Heart right ventricle (tissue), 16 donors: ENCODE measurements at regions not wholly inside any gene's neighbourhood (a gene's known extent, or its start where the extent isn't known, plus 50 kb on each side); places are given as distances from the start of the nearest gene placed in this dataset.

Source experiments
- ATAC-seq, 8 donors: fragments of 200-7000 bp; cut with Tn5 transposase; one replicate each; pipeline ENCODE4 v1.9.1; 2020; ENCODE audit warnings: mild to moderate bottlenecking in 8 of 8, moderate library complexity in 8 of 8, moderate number of reproducible peaks in 1 of 8
- DNase-seq, 2 donors: peaks; one replicate each; pipeline ENCODE4 v3.0.0-alpha.2; 2020
- H3K27ac ChIP-seq, 10 donors: fragments of 200-600 bp; sonication (generic) in 2 of 10; one replicate each; pipeline versions ENCODE4 v1.5.0 to v1.8.0; 2020 to 2022; ENCODE audit warnings: mild to moderate bottlenecking in 3 of 10
- H3K27me3 ChIP-seq, 7 donors: fragments of 200-600 bp; one replicate each; pipeline ENCODE4 v1.8.0; 2021 to 2022; ENCODE audit warnings: mild to moderate bottlenecking in 2 of 7
- H3K36me3 ChIP-seq, 9 donors: fragments of 200-600 bp; sonication (generic) in 1 of 9; one replicate each; pipeline versions ENCODE4 v1.5.0 to v1.8.0; 2020 to 2022; ENCODE audit warnings: mild to moderate bottlenecking in 2 of 9
- H3K4me1 ChIP-seq, 9 donors: fragments of 200-600 bp; sonication (generic) in 1 of 9; one replicate each; pipeline versions ENCODE4 v1.5.0 to v1.8.0; 2020 to 2022; ENCODE audit warnings: mild to moderate bottlenecking in 4 of 9
- H3K4me3 ChIP-seq, 10 donors: fragments of 200-600 bp; sonication (generic) in 2 of 10; one replicate each; pipeline versions ENCODE4 v1.5.0 to v1.8.0; 2020 to 2022; ENCODE audit warnings: mild to moderate bottlenecking in 7 of 10, moderate library complexity in 2 of 10
- H3K9me3 ChIP-seq, 11 donors: fragments of 200-600 bp in 10 of 11; sonication (generic) in 2 of 11; one replicate each; pipeline versions ENCODE4 v1.5.0 to v1.8.0; 2013 to 2022; ENCODE audit warnings: mild to moderate bottlenecking in 2 of 11, control low read depth in 1 of 11, moderate library complexity in 1 of 11
- WGBS, 2 donors: extraction: QIAGEN DNeasy Blood & Tissue Kit; methylation state at CpG; one replicate each; pipeline ENCODE4 v1.1.7; 2013; ENCODE audit warnings: inconsistent platforms in 1 of 2; 5-methylcytosine and 5-hydroxymethylcytosine counted together
- intact Hi-C, 10 donors: fragments of 100-400 bp; cut with DNase I; formaldehyde crosslinking; loops; one replicate each; pipeline versions ENCODE4 v1.11.1 to v1.14.2; 2022
- TF ChIP-seq, protein P1 (sequence below), 9 donors: fragments of 200-600 bp; sonication (generic) in 2 of 9; IDR thresholded peaks; one replicate each; pipeline versions ENCODE4 v1.5.0 to v1.8.0; 2021 to 2022; ENCODE audit warnings: antibody characterized with exemption in 9 of 9, mild to moderate bottlenecking in 5 of 9, moderate library complexity in 1 of 9
- donor health status: Arrhythmogenic right ventricular cardiomyopathy.
- donor health status: ischemic (EF 13 %, LVEDD 7.1; RV severe dilation, severe dysfunction).
- donor health status: healthy with polysubstance abuse.
- donor health status: DM: no; HTN: yes; CAD: no.
- donor health status: DM: no; HTN: no; CAD: no.
- donor health status: ischemic (EF 25% LVEDD 6.9; RV normal size, moderate dysfunction).
- donor health status: ischemic (EF 25% LVEDD 5.7; RV mildly dilated, moderate dysfunction).
- donor health status: healthy.
- donor health status: DM: yes; HTN: yes; CAD: no.
- donor health status: Ischemic cardiomyopathy.
- donor health status: ischemic (EF 35%, LVEDD 5.7; RV mildly dilated, moderate dysfunction).
- donor health status: nonischemic (EF 11% LVEDD 7.7; RV severe dilation, severe dysfunction).
- donor health status: DM: yes; HTN: yes; CAD: no.
- donor health status: PGD.
- donor health status: ischemic (EF 29% LVEDD 5.4; RV normal size, mild dysfunction).
- donor health status: nonischemic (EF 23%, LVEDD 6.1; RV moderate dilation, normal function).

DNA sequence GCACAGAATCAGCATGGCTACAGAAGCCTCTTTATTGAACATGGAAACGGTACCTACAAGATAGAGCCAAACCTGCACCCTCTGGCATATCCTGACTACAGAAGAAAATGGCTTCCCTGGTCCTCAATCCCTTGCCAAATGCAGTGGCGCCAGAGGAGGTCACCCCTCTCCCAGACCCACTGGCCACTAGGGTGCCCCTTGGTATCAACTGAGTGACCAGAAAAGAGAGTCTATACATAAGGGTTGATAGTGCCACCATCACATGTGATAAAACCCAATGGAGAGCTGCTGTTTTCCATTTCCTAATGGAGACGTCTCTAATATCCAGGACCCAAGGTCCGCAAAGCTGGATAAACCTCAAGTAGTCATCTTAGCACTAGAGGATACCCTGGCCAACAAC lies 52.7 kb upstream of the ALK start:
- WGBS, 2 donors, result 89 to 92% methylated on average over 4 of the region's 4 CpGs

DNA sequence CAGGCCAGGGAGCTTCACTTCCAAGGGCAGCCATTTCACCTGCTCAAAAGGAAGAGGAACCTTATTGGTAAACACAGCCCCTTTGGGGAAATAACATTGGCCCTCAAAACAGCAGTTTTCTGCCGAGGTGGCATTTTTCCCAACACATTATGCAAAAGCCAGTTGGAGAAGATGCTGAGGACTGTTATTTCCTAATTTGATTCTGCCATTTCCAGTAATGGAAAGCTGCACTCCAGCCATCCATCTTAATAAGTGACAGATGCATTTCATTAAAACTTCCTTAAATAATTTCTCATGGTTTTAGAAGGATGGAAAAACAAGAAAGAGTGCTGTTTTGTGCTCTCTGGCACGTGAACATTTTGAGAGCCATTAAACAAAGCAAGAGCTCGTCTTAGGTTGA lies 55.9 kb upstream of the ALK start:
- ATAC-seq (no peak), DNase-seq (no peak)
- H3K27ac ChIP-seq, result no peak overlapping the region
- no peaks in the 10 kb centered on the region for H3K36me3 ChIP-seq
- no peak overlapping the region for H3K4me3 ChIP-seq
- H3K27me3 ChIP-seq, result peaks cover 0 to 7% (median 0%) of the 10 kb centered on the region in 7 donors
- intact Hi-C loops, result no loop called here
- H3K9me3 ChIP-seq, result no peaks in the 10 kb centered on the region
- WGBS, 2 donors, result 66 to 76% methylated on average over 3 of the region's 3 CpGs
- no peaks in the 10 kb centered on the region for H3K4me1 ChIP-seq
- TF ChIP-seq, protein P1, sequence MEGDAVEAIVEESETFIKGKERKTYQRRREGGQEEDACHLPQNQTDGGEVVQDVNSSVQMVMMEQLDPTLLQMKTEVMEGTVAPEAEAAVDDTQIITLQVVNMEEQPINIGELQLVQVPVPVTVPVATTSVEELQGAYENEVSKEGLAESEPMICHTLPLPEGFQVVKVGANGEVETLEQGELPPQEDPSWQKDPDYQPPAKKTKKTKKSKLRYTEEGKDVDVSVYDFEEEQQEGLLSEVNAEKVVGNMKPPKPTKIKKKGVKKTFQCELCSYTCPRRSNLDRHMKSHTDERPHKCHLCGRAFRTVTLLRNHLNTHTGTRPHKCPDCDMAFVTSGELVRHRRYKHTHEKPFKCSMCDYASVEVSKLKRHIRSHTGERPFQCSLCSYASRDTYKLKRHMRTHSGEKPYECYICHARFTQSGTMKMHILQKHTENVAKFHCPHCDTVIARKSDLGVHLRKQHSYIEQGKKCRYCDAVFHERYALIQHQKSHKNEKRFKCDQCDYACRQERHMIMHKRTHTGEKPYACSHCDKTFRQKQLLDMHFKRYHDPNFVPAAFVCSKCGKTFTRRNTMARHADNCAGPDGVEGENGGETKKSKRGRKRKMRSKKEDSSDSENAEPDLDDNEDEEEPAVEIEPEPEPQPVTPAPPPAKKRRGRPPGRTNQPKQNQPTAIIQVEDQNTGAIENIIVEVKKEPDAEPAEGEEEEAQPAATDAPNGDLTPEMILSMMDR (IDR thresholded peaks at IDR 0.05), result no peak

More for the DNA sequence above, 52.7 kb upstream of the ALK start:
- H3K36me3 ChIP-seq, result no peaks in the 10 kb centered on the region
- H3K4me1 ChIP-seq, result no peaks in the 10 kb centered on the region
- no peak for ATAC-seq
- TF ChIP-seq, protein P1 (IDR thresholded peaks at IDR 0.05), result no peak
- H3K9me3 ChIP-seq, result no peaks in the 10 kb centered on the region
- H3K27me3 ChIP-seq, result peaks cover 0 to 26% (median 0%) of the 10 kb centered on the region in 7 donors
- no peak overlapping the region for H3K4me3 ChIP-seq
- intact Hi-C loops, result no loop called here
- no peak for DNase-seq
- no peak overlapping the region for H3K27ac ChIP-seq

DNA sequence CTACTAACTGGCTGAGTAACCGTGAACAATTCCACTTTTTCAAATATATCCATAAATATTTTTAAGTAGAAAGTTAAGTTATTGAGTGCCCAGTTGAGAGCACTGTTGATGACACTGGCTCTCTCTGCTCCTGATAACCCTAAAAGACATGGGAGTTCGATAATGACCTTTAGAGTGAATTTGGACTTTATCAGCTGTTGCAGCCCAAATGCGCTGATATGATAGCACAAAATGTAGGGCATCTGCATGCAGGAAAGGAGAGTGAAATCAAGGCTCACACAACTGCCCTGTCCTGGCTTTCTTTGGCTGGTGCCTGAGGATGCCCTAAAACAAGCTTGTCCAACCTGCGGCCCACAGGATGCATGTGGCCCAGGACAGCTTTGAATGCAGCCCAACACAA lies 60.0 kb upstream of the ALK start:
- ATAC-seq, result no peak
- Histone ChIP-seq H3K4me1 (no peaks in the 10 kb centered on the region), H3K36me3 (no peaks in the 10 kb centered on the region), H3K27me3 (peaks cover 0 to 9% (median 5%) of the 10 kb centered on the region in 7 donors), H3K27ac (no peak overlapping the region), H3K4me3 (no peak overlapping the region), H3K9me3 (no peaks in the 10 kb centered on the region)
- TF ChIP-seq, protein P1 (IDR thresholded peaks at IDR 0.05), result no peak
- intact Hi-C loops, result no loop called here
- 86 to 90% methylated on average over 4 of the region's 4 CpGs for WGBS, 2 donors
- no peak for DNase-seq

DNA sequence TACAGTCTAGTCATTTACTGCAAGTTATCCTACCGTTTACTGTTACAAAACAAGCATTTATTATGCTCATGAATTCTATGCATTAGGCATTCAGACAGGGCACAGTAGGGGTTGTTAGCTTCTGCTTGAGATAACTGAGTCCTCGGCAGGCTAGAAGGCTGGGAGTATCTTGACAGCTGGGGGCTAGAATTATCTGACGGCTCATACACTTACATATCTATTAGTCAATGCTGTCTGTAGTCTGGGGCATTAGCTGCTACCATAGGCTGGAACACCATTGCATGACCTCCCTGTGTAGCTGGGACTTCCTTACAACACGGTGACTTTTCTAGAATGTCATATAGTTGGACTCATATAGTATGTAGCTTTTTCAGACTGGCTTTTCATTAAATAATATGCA lies 61.9 kb upstream of the ALK start:
- Histone ChIP-seq H3K27me3 (peaks cover 0 to 13% (median 7%) of the 10 kb centered on the region in 7 donors), H3K4me1 (no peaks in the 10 kb centered on the region), H3K36me3 (no peaks in the 10 kb centered on the region), H3K9me3 (no peaks in the 10 kb centered on the region), H3K27ac (no peak overlapping the region), H3K4me3 (no peak overlapping the region)
- ATAC-seq, result no peak
- TF ChIP-seq, protein P1 (IDR thresholded peaks at IDR 0.05), result no peak
- WGBS, 2 donors, result 49 to 54% methylated on average over 4 of the region's 4 CpGs
- DNase-seq, result no peak
- intact Hi-C loops, result no loop called here
